CD14-positive monocyte (primary cell): ENCODE measurements at regions not wholly inside any gene's neighbourhood (a gene's known extent, or its start where the extent isn't known, plus 50 kb on each side); places are given as distances from the start of the nearest gene placed in this dataset.

Experiments used
- DNase-seq, 3 donors: peaks; one replicate each; pipeline ENCODE4 v3.0.0-alpha.2; 2011 to 2022
- H2AFZ ChIP-seq: 2 replicates; pipeline ENCODE4 v1.6.0; 2012; ENCODE audit warnings: mild to moderate bottlenecking, low read depth, low read length, inconsistent platforms; ENCODE audit not compliant: insufficient read depth, poor library complexity, severe bottlenecking
- H3K27ac ChIP-seq, 2 donors: 1 replicate in 1 of 2; 2 replicates in 1 of 2; pipeline ENCODE4 v1.5.1; 2012 to 2013; ENCODE audit warnings: low read length in 2 of 2, control low read depth in 1 of 2, inconsistent platforms in 1 of 2, low read depth in 1 of 2, mild to moderate bottlenecking in 1 of 2
- H3K27me3 ChIP-seq, 2 donors: one replicate each; pipeline versions ENCODE4 v1.6.0 to v1.6.1; 2011 to 2013; ENCODE audit warnings: low read length in 2 of 2; ENCODE audit not compliant: control insufficient read depth in 2 of 2, insufficient read depth in 2 of 2
- H3K36me3 ChIP-seq, 2 donors: replicated peaks in 1 of 2; 1 replicate in 1 of 2; 2 replicates in 1 of 2; pipeline versions ENCODE4 v1.5.1 to v1.6.1; 2012 to 2013; ENCODE audit warnings: low read length in 2 of 2, control low read depth in 1 of 2, inconsistent platforms in 1 of 2, mild to moderate bottlenecking in 1 of 2; ENCODE audit not compliant: insufficient read depth in 2 of 2, control insufficient read depth in 1 of 2
- H3K4me1 ChIP-seq, 2 donors: 1 replicate in 1 of 2; 2 replicates in 1 of 2; pipeline versions ENCODE4 v1.5.1 to v1.6.1; 2012 to 2013; ENCODE audit warnings: low read length in 2 of 2, control low read depth in 1 of 2, inconsistent platforms in 1 of 2, mild to moderate bottlenecking in 1 of 2, moderate library complexity in 1 of 2; ENCODE audit not compliant: insufficient read depth in 2 of 2, control insufficient read depth in 1 of 2
- H3K4me2 ChIP-seq: replicated peaks from 2 replicates; pipeline ENCODE3; 2012; ENCODE audit warnings: low read length, moderate library complexity, mild to moderate bottlenecking; ENCODE audit not compliant: poor library complexity, severe bottlenecking; ENCODE audit errors: extremely low read depth
- H3K4me3 ChIP-seq, 3 experiments: fragments of 200-600 bp in 1 of 3; sonication (generic) in 1 of 3; replicated peaks in 1 of 3; 1 replicate in 2 of 3; 2 replicates in 1 of 3; pipeline ENCODE4 v1.5.1; 2011 to 2013; ENCODE audit warnings: low read length in 3 of 3, mild to moderate bottlenecking in 3 of 3, control low read depth in 2 of 3, low read depth in 2 of 3, inconsistent platforms in 1 of 3, moderate library complexity in 1 of 3
- H3K79me2 ChIP-seq: 2 replicates; pipeline ENCODE4 v1.6.0; 2012; ENCODE audit warnings: mild to moderate bottlenecking, control low read depth, inconsistent platforms, low read length, moderate library complexity; ENCODE audit not compliant: insufficient read depth
- H3K9ac ChIP-seq: 2 replicates; pipeline ENCODE4 v1.6.0; 2017; ENCODE audit warnings: low read length, mild to moderate bottlenecking; ENCODE audit not compliant: insufficient read depth, poor library complexity, severe bottlenecking
- H3K9me3 ChIP-seq, 2 donors: replicated peaks in 1 of 2; 1 replicate in 1 of 2; 2 replicates in 1 of 2; pipeline versions ENCODE4 v1.5.1 to v1.6.1; 2012 to 2013; ENCODE audit warnings: low read length in 2 of 2, control low read depth in 1 of 2; ENCODE audit not compliant: control insufficient read depth in 1 of 2, insufficient read depth in 1 of 2
- H4K20me1 ChIP-seq: 2 replicates; pipeline ENCODE4 v1.6.0; 2012; ENCODE audit warnings: mild to moderate bottlenecking, low read length, control low read depth, moderate library complexity; ENCODE audit not compliant: insufficient read depth
- H3K27ac Mint-ChIP-seq, 7 donors: one replicate each; pipeline ENCODE4 v1.8.0; 2020; ENCODE audit warnings: mild to moderate bottlenecking in 7 of 7, mixed read lengths in 7 of 7, moderate library complexity in 6 of 7, inconsistent platforms in 2 of 7
- H3K27me3 Mint-ChIP-seq, 3 donors: one replicate each; pipeline ENCODE4 v1.8.0; 2021 to 2022; ENCODE audit warnings: low read depth in 3 of 3, mild to moderate bottlenecking in 3 of 3, mixed read lengths in 3 of 3, moderate library complexity in 3 of 3, inconsistent platforms in 1 of 3
- H3K36me3 Mint-ChIP-seq, 2 donors: one replicate each; pipeline ENCODE4 v1.8.0; 2020; ENCODE audit warnings: mixed read lengths in 2 of 2, inconsistent platforms in 1 of 2, mild to moderate bottlenecking in 1 of 2
- H3K4me1 Mint-ChIP-seq: one replicate; pipeline ENCODE4 v1.8.0; 2020; ENCODE audit warnings: mild to moderate bottlenecking, mixed read lengths
- H3K4me3 Mint-ChIP-seq, 2 donors: one replicate each; pipeline ENCODE4 v1.8.0; 2020; ENCODE audit warnings: mild to moderate bottlenecking in 2 of 2, mixed read lengths in 2 of 2, moderate library complexity in 1 of 2
- H3K9me3 Mint-ChIP-seq, 7 donors: one replicate each; pipeline ENCODE4 v1.8.0; 2020 to 2022; ENCODE audit warnings: mixed read lengths in 7 of 7, mild to moderate bottlenecking in 6 of 7, moderate library complexity in 6 of 7, inconsistent platforms in 2 of 7
- WGBS: methylation state at CpG from one replicate; pipeline ENCODE4 v1.1.5; 2013; ENCODE audit warnings: missing lambda C conversion rate; ENCODE audit not compliant: insufficient coverage; 5-methylcytosine and 5-hydroxymethylcytosine counted together
- intact Hi-C, 2 donors: fragments of 100-400 bp; cut with micrococcal nuclease; formaldehyde crosslinking; loops; one replicate each; pipeline versions ENCODE4 v1.15.0 to v1.15.1; 2023
- TF ChIP-seq, protein P1 (sequence below): fragments of 200-600 bp; IDR thresholded peaks from one replicate; pipeline ENCODE4 v1.8.0; 2022; ENCODE audit warnings: antibody characterized with exemption, mild to moderate bottlenecking

DNA sequence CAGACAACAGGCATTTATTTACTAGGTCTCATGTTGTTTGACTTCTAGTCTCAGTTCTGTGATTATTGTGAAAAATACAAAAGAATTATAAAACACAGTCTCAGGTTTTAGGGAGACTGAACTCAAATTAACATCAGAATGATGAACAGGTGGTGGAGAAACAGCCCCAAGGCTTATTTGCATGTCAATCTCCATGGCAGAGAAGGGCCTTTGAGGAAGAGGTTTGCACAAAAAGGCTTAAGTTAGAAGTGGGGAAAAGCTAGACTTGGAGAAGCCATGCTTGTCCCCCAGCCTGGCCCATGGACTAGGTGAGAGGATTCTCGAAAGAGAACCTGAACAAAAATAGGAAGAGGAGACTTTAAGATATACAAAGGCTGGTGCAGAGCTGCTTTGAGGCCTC is 183.3 kb downstream of the EDN1 start:
- no peaks in the 10 kb centered on the region for H3K79me2 ChIP-seq
- Mint-ChIP-seq H3K27me3 (peaks cover 0 to 5% (median 0%) of the 10 kb centered on the region in 3 donors), H3K4me3 (no peak overlapping the region), H3K9me3 (no peaks in the 10 kb centered on the region), H3K27ac (no peak overlapping the region), H3K36me3 (no peaks in the 10 kb centered on the region), H3K4me1 (no peaks in the 10 kb centered on the region)
- no peak overlapping the region for H3K27ac ChIP-seq
- H3K9me3 ChIP-seq, result no peaks in the 10 kb centered on the region
- no peak overlapping the region for H3K9ac ChIP-seq
- no peaks in the 10 kb centered on the region for H3K4me1 ChIP-seq
- H3K27me3 ChIP-seq, result no peaks in the 10 kb centered on the region
- intact Hi-C loops, result no loop called here
- H3K4me2 ChIP-seq, result no peak overlapping the region
- no peak overlapping the region for H3K4me3 ChIP-seq
- DNase-seq, result no peak
- TF ChIP-seq, protein P1, sequence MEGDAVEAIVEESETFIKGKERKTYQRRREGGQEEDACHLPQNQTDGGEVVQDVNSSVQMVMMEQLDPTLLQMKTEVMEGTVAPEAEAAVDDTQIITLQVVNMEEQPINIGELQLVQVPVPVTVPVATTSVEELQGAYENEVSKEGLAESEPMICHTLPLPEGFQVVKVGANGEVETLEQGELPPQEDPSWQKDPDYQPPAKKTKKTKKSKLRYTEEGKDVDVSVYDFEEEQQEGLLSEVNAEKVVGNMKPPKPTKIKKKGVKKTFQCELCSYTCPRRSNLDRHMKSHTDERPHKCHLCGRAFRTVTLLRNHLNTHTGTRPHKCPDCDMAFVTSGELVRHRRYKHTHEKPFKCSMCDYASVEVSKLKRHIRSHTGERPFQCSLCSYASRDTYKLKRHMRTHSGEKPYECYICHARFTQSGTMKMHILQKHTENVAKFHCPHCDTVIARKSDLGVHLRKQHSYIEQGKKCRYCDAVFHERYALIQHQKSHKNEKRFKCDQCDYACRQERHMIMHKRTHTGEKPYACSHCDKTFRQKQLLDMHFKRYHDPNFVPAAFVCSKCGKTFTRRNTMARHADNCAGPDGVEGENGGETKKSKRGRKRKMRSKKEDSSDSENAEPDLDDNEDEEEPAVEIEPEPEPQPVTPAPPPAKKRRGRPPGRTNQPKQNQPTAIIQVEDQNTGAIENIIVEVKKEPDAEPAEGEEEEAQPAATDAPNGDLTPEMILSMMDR, result no peak
- no peaks in the 10 kb centered on the region for H4K20me1 ChIP-seq
- WGBS, result no CpG with 5 or more reads among the region's 1 CpG
- no peaks in the 10 kb centered on the region for H3K36me3 ChIP-seq
- no peak overlapping the region for H2AFZ ChIP-seq

DNA sequence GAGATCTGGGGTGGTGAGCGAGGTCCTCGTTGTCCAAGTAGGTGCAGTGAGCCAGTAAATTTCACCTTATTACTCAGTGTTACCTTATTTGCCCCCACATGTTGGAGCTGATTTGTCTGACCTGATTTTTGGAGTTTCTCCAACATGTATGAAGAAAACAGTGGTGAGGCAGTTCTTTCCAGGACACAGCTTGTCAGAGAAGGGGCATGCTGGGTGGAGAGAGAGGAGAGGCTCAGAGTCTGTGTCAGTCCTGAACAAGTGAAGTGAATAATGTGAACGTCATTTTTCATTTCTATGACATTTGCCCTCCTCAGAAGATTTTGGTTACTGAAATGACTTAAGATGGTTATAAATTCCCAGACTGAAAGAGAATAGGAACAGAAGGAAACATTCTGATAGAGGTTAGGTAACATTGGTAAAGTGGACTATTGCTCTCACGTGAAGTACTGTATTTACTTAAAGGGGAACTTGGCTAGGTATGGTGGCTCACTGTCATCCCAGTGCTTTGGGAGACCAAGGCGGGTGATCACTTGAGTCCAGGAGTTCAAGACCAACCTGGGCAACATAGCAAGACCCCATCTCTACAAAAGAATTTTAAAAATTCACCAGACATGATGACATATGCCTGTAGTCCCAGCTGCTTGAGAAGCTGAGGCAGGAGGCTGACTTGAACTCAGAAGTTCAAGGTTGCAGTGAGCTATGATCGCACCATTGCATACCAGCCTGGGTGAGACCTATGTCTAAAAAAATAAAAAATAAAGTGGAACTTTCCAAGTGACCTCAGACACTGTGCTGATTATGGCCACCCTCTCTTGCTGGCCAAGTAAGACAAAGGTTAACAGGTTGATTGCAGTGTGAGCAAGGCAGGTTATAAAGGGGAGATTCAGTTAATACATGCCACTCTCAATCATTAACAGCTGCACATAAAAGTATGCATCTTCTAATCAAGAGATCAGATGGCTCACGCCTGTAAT is 184.3 kb downstream of the EDN1 start:
- Histone ChIP-seq H3K27ac (no peak overlapping the region), H3K4me3 (no peak overlapping the region), H4K20me1 (no peaks in the 10 kb centered on the region), H3K4me1 (no peaks in the 10 kb centered on the region), H3K4me2 (no peak overlapping the region), H3K9ac (no peak overlapping the region), H3K27me3 (no peaks in the 10 kb centered on the region), H2AFZ (no peak overlapping the region), H3K9me3 (no peaks in the 10 kb centered on the region), H3K36me3 (no peaks in the 10 kb centered on the region), H3K79me2 (no peaks in the 10 kb centered on the region)
- intact Hi-C loops, result no loop called here
- Mint-ChIP-seq H3K9me3 (no peaks in the 10 kb centered on the region), H3K27me3 (peaks cover 0 to 3% (median 0%) of the 10 kb centered on the region in 3 donors), H3K36me3 (no peaks in the 10 kb centered on the region), H3K27ac (no peak overlapping the region), H3K4me3 (no peak overlapping the region), H3K4me1 (no peaks in the 10 kb centered on the region)
- no peak for DNase-seq
- TF ChIP-seq, protein P1, result no peak
- no CpG with 5 or more reads among the region's 7 CpGs for WGBS
